ENCODE measurements at regions not wholly inside any gene's neighbourhood (a gene's known extent, or its start where the extent isn't known, plus 50 kb on each side); places are given as distances from the start of the nearest gene placed in this dataset.

DNA sequence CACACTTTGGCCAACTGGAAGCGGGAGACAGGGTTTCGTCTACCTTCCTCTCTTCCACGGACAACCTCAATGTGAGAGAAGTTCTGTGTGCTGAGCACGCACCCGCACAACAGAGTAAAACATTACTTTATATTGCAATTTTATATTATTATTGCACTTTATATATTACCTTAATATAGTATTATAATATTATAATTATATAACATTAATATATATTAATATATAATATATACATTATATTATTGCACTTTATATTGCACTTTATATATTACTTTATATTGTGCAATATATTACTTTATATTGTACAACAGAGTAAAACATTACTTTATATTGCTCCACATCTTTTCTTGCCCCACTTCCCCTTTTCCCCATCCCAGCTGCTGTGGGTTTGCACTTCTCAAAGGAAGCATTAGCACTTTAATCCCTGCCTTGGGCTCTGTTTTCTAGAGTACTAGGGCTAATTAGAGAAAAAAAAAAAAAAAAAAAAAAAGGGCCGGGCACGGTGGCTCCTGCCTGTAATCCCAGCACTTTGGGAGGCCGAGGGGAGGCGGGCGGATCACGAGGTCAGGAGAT lies 76.4 kb upstream of the SLC4A7 start:
- TF ChIP-seq CTCF (IDR thresholded peaks at IDR 0.05; ENCODE audit: insufficient read depth, low read length, poor library complexity, severe bottlenecking) (no peak), EZH2phosphoT487 (conservative IDR thresholded peaks at IDR 0.05; ENCODE audit: low read length) (no peak)

All from SU-DHL-6 (cell line).